A673 (cell line): ENCODE measurements at regions not wholly inside any gene's neighbourhood (a gene's known extent, or its start where the extent isn't known, plus 50 kb on each side); places are given as distances from the start of the nearest gene placed in this dataset.

ENCODE experiments used
- EZH2 ChIP-seq: fragments of 200-600 bp; sonication (generic); IDR thresholded peaks from 2 replicates; pipeline ENCODE4 v1.6.1; 2017; ENCODE audit warnings: borderline replicate concordance, low read depth, mild to moderate bottlenecking, mixed read lengths, antibody characterized with exemption, low read length; ENCODE audit not compliant: poor library complexity, severe bottlenecking
- TF ChIP-seq, protein P1 (sequence below): fragments of 300-800, 200-600 bp; sonication (generic); conservative IDR thresholded peaks from 2 replicates; pipeline ENCODE4 v1.5.1; 2017; ENCODE audit warnings: low read depth, mild to moderate bottlenecking, antibody characterized with exemption, low read length, moderate library complexity, mixed read lengths

DNA sequence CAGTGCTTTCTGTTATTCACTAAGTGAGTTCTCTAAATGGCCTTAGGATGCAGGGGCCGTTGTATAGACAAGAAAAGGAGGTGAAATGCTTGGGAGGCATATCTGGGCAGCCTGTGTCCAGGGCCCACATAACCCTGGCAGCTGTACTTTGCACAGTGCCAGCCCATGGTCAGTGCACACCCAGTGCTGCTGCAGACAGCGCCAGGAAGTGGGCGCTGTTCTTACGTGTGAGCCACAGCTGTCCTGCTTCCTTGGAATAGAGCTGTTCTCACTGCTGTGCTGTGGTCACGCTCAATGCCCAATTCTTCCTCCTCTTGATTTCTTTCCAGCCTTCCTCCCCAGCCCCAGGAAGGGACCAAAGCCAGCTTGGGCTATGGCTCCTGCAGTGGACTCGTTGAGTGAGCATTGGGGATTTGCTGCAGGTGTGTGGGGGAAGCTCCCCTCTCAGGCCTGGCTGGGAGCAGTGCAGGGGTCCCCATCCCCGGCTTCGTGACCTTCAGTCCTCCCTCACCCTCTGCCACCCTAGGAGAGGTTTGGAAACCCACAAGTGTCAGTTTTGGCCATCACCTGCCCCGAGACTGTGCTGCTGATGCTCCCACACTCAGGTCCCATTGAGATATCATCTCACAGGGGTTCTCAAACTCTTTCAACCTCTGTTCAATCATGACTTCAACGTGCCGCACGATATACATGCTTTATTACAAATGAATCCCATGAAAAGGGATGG lies 246.8 kb upstream of the EXOC2 start:
- TF ChIP-seq, protein P1, sequence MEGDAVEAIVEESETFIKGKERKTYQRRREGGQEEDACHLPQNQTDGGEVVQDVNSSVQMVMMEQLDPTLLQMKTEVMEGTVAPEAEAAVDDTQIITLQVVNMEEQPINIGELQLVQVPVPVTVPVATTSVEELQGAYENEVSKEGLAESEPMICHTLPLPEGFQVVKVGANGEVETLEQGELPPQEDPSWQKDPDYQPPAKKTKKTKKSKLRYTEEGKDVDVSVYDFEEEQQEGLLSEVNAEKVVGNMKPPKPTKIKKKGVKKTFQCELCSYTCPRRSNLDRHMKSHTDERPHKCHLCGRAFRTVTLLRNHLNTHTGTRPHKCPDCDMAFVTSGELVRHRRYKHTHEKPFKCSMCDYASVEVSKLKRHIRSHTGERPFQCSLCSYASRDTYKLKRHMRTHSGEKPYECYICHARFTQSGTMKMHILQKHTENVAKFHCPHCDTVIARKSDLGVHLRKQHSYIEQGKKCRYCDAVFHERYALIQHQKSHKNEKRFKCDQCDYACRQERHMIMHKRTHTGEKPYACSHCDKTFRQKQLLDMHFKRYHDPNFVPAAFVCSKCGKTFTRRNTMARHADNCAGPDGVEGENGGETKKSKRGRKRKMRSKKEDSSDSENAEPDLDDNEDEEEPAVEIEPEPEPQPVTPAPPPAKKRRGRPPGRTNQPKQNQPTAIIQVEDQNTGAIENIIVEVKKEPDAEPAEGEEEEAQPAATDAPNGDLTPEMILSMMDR = no peak
- no peak for TF ChIP-seq EZH2
